ENCODE measurements at regions not wholly inside any gene's neighbourhood (a gene's known extent, or its start where the extent isn't known, plus 50 kb on each side); places are given as distances from the start of the nearest gene placed in this dataset.

DNA sequence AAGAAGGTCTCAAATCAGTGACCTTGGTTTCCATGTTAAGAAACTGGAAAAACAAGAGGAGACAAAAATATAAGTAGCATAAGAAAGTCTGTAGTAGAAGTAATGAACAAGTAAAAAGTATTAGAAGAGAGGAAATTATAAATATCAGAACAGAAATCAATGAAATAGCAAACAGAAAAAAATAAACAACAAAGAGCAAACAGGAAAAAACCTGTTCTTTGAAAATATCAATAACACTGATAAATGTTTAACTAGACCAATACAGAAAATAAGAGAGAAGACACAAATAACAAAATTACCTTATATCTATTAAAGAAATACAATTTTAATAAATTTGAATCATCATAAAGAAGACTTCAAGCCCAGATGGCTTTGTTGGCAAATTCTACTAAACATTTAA is 113.3 kb downstream of the MAIP1 start:
- TF ChIP-seq, protein P1, sequence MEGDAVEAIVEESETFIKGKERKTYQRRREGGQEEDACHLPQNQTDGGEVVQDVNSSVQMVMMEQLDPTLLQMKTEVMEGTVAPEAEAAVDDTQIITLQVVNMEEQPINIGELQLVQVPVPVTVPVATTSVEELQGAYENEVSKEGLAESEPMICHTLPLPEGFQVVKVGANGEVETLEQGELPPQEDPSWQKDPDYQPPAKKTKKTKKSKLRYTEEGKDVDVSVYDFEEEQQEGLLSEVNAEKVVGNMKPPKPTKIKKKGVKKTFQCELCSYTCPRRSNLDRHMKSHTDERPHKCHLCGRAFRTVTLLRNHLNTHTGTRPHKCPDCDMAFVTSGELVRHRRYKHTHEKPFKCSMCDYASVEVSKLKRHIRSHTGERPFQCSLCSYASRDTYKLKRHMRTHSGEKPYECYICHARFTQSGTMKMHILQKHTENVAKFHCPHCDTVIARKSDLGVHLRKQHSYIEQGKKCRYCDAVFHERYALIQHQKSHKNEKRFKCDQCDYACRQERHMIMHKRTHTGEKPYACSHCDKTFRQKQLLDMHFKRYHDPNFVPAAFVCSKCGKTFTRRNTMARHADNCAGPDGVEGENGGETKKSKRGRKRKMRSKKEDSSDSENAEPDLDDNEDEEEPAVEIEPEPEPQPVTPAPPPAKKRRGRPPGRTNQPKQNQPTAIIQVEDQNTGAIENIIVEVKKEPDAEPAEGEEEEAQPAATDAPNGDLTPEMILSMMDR (conservative IDR thresholded peaks at IDR 0.05; ENCODE audit: low read depth, low read length), result no peak
- H3K4me3 ChIP-seq (ENCODE audit: low read depth, low read length), result no peak overlapping the region

DNA sequence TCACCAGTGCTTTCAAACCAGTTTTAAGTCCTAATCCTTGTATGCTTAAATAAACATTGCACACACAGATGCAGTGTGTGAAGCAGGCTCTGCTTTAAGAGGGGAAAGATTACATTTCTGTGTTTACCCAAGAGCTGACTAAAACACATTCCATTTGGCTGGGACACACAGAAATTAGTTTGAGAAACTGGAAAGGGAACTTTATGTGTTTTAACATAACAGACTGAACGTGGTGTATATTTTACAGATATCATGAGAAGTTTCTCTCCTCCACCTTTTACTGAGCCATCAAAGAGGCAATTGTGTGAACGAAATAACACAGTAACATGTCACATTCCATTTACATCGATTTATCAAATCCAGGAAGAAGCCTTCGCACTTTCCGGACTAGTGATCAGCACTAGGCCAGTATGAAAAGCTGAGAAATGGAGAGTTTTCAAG is 121.8 kb downstream of the MAIP1 start:
- peak; percentile 91 for DNase-seq (ENCODE audit: low read depth)
- H3K4me3 ChIP-seq (ENCODE audit: low read depth, low read length), result no peak overlapping the region
- TF ChIP-seq, protein P1 (conservative IDR thresholded peaks at IDR 0.05; ENCODE audit: low read depth, low read length), result no peak

More for the DNA sequence above, 113.3 kb downstream of the MAIP1 start:
- no peak for DNase-seq (ENCODE audit: low read depth)

DNA sequence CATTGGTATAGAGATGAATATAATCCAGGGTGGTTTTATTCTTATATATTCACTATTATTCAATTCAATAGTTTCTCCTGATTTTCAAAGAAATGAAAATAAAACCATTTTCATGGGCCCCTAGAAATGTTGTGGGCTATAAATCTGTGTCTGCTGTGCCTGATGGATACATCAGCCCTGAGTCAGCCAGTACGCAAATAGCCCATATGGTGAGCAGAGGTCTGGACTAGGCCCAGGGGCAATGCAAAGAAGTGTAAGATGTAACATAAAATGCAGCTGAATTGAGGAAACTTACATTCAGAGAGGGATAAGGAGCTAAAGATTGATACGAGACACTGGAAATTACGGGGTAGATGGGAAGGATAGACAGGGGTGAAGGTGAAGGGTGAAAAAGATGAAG is 122.5 kb downstream of the MAIP1 start:
- no peak overlapping the region for H3K4me3 ChIP-seq (ENCODE audit: low read depth, low read length)
- DNase-seq (ENCODE audit: low read depth), result peak; percentile 38
- TF ChIP-seq, protein P1 (conservative IDR thresholded peaks at IDR 0.05; ENCODE audit: low read depth, low read length), result no peak

DNA sequence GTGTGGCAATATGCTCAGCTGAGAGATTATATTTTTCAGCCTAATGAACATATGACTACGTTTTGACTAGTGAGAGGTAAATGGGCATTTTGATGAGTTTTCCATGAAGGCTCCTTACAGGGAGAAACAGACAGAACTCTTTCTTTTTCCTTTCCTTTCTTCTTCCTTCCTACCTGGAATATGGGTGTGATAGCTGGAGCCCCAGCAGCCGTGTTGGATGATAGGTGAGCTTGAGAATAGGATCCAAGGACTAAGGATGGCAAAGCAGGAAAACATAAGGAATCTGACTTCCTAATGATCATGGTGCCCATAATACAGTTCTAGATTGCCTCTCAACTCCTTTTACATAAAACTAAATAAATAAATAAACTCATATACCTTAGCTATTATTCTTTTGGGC is 124.0 kb downstream of the MAIP1 start:
- TF ChIP-seq, protein P1 (conservative IDR thresholded peaks at IDR 0.05; ENCODE audit: low read depth, low read length), result no peak
- H3K4me3 ChIP-seq (ENCODE audit: low read depth, low read length), result no peak overlapping the region
- no peak for DNase-seq (ENCODE audit: low read depth)

DNA sequence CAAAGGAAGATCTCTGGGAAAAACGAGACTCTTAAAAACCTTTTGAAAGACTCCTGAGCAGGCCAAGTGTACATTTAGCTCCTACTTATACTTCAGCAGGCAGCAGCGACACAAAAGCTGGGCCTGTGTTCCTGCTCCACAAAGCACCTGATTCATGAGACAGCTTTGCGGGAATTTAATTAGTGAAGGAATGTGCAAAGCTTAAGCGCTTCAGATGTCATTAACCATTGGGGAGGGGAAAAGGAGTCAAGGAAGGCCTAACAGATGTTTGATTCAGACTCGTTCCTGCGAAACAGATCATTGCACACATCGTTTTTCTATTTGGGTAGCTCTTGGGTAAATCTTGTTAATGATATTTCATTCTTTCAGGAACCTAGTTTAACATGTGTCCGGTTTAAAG is 125.9 kb downstream of the MAIP1 start:
- DNase-seq (ENCODE audit: low read depth), result no peak
- no peak overlapping the region for H3K4me3 ChIP-seq (ENCODE audit: low read depth, low read length)
- TF ChIP-seq, protein P1 (conservative IDR thresholded peaks at IDR 0.05; ENCODE audit: low read depth, low read length), result no peak

DNA sequence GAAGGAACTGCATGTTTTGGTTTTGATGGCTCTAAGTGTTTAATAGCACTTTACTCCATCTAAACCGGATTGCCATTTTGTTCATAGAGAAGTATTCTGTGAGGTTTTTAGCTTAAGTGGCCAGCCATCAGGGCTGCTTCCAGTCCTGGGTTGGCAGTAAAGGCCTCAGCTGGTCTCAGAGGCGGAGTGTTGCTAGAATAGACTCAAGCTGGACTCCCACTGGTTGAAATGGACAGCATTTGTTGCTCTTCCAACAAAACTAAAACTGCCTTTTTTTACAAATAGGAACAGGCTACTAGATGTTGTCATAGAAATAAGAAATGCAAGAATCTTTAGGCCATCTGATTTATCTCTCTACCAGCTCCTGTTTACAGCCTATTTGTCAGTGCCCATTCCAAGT is 126.4 kb downstream of the MAIP1 start:
- TF ChIP-seq, protein P1 (conservative IDR thresholded peaks at IDR 0.05; ENCODE audit: low read depth, low read length), result no peak

DNA sequence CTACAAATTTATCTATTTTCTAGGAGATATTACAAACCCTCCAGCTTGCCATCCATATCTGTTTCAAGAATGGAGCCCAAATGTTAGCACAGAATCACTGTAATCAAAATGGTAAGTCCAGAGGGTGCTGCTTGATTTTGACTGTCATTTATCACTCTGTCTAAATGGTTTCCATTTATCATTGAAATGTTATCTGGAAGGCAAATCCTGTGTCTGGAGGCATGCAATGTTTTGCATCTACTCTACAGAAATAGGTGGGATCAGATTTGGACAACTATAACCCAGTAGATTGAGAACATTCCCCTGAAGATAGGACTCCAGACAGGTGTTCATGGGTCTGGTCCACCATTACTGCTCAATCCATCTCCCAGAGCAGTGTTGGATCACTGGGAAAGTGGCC is 128.7 kb downstream of the MAIP1 start:
- DNase-seq (ENCODE audit: low read depth), result no peak
- TF ChIP-seq, protein P1 (conservative IDR thresholded peaks at IDR 0.05; ENCODE audit: low read depth, low read length), result no peak
- H3K4me3 ChIP-seq (ENCODE audit: low read depth, low read length), result no peak overlapping the region

More for the DNA sequence above, 126.4 kb downstream of the MAIP1 start:
- no peak for DNase-seq (ENCODE audit: low read depth)
- no peak overlapping the region for H3K4me3 ChIP-seq (ENCODE audit: low read depth, low read length)

All from choroid plexus epithelial cell (primary cell).